ENCODE measurements at regions not wholly inside any gene's neighbourhood (a gene's known extent, or its start where the extent isn't known, plus 50 kb on each side); places are given as distances from the start of the nearest gene placed in this dataset.

DNA sequence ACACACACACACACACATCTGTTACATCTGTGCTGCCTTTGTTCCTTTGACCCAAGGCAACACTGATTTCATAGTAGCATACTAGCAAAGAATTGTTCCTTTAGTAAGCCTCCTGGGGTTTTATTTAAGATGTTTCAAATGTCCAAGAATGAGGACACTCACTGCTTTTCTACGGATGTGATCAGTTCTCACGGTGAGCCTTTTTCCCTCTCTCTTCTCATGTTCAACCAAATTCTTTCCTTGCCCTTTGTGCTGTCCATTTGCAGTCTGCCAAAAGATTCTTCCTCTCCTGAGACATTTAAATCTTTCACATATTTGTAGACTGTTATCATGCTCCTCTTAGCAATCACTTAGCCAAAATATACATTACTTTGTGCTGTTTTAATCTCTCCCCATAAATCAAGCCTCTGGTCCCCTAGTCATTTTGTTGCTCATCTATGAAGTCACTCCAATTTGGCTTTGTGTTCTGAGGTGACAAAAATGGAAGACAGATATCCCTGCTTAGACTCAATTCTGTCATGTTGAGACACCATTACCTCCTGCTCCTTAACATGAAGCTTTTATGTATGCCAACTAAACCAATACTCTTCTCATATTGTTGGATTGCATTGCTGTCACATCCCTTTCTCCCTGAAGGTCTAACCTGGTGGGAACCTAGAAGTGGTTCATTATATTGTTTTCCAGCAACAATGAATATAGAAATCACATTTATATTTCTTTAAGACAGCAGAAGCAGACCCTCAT is 1605.3 kb upstream of the ACVR2A start:
- DNase-seq (ENCODE audit: low read depth in 2 of 2) = peak; percentile 74 to 81

DNA sequence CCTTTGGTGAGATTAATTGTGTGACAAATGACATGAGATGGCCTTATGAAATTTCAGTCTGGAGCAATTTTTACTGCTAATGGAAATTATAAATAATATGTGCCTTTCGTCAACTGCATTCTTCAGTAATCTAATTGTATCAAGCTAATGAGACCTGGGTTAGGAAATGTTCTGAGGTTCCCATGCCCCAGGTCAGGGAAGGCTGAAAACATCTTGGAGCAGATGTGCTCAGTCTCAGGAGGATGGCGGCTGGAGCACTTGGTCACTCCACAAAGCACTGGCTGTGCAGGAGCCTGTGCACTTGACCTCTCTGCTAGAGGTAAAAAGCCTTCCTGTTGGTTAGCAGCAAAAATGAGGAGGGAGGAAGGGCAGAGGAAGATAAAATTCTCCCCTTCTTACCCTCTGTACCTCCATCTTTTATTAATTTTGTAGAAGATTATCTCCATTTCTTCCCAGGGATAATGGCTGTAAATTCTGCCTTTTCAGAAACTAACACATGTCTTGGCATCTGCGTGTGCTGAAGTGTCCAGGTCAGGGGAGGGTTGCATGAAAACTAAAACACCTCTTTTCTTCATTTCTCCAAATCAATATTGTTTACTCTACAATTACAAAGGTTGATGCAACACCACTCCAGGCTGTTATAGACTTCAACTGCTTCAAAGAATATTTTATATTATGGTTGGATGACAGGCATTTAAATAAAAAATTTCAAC is 1606.4 kb upstream of the ACVR2A start:
- DNase-seq (ENCODE audit: low read depth in 2 of 2) = no peak

DNA sequence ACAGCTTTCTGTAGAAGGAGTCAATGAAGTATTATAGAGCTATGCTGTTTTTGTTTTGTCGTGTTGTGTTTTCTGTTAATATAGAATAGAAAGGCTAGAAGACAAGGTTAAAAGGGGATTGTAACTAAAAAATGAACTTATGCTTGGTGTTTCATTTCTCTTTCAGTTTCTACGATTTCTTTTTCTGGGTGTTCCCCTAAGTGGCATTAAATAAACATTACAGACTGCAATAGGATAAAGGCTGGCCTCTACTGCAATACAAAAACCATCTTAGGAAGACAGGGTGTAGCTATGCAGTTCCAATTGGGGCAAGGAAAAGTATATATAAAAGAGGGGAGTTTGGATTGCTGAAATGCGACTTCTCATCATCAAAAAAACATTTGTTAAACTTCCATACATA is 1609.7 kb upstream of the ACVR2A start:
- DNase-seq (ENCODE audit: low read depth in 2 of 2) = no peak

DNA sequence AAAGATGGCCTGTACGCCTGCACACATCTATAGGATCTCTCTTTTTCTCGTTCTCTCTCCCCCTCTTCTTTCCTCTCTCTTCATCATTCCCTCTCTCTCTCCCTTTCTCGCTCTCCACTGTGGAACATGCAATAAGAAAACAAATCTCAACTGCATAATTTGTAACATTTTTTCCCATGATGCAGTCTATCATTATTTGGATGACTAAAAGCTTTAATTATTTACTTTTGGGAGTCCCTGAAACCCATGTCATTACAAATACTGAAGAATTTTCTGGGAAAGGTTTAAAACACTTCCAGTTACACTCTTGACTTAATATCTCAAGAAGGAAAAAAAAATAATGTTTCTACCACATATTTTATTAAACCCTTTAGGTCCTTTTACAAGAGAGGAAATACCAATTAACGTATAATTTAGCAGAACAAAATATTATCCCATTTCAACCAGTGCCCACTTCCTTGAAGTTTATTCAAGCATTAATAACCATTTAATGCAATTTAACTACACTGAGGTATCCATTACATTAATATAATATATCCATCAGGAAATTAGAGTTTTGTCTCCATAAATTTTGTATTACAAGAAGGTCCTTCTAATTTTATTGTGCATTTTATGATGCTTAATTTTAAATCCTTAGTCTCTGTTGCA is 1615.2 kb upstream of the ACVR2A start:
- no peak for DNase-seq (ENCODE audit: low read depth in 2 of 2)

GRCh38 chr2:146228466-146229058 is 1616.3 kb upstream of the ACVR2A start:
- DNase-seq (ENCODE audit: low read depth in 2 of 2) = no peak

- DNase-seq (ENCODE audit: low read depth in 2 of 2) = no peak
Measured at GRCh38 chr2:146228020-146228393, 1616.8 kb upstream of the ACVR2A start.

- no peak for DNase-seq (ENCODE audit: low read depth in 2 of 2)
Measured at GRCh38 chr2:146227152-146228019, 1617.4 kb upstream of the ACVR2A start.

- DNase-seq (ENCODE audit: low read depth in 2 of 2) = no peak
Measured at GRCh38 chr2:146226077-146226476, 1618.8 kb upstream of the ACVR2A start.

DNA sequence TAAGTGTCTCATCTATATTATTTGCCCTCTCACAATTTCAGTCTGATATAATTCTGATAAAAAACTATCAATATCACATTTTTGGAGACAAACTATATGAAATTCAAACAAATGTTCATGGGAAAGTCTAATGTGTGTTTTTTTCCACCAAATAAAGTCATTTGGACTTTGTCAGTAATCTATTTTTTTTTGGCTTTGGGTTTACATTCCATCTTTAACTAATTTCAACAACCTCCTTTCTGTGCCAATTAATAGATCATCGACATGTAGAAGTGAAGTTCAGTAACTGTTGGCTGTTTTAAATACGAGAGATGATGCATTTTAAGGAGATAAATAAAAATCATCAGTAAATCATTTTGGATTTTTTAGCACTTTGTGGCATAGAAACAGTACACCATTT is 1623.0 kb upstream of the ACVR2A start:
- no peak for DNase-seq (ENCODE audit: low read depth in 2 of 2)

DNA sequence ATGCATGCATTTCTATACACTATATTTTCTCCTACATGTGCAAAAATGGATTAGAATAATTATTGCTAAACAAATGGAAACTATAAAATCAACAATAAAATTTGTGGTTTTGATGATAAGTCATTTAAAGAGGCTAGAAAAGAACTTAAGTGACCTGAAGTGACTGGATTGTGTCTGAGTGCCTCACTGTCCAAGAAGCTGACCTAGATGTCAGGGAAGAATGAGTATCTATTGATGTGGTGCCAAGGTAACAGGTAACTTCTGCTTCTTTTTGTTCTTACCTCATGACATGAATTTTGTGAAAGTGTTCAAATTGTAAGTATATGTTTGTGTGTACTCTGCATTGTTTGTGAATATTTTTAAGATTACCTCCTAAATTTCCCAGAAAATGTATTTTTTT is 1623.9 kb upstream of the ACVR2A start:
- no peak for DNase-seq (ENCODE audit: low read depth in 2 of 2)

DNA sequence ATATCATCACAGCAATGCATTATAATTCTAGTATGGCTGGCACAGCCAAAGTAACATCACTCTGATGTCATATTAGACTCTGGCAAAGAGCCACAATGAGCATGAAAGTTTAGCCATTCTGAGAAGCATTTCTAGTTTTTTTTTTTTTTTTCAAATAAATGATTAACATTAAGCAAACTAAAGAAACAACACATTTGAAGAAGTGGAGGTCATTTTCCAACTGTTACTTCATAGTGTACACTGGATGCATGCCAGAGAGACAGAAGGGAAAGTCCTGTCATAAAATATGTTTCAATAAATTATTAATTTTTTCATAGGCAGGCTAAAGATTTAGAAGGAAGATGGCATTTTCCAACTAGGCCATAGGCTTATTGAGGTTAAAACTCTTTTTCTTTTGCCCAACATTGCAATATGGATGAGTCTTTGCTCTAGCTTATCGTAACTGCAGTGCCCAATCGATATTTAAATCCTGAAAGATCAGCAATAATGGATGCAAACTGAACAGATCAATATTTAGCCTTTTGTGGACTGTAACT is 1630.4 kb upstream of the ACVR2A start:
- DNase-seq (ENCODE audit: low read depth in 2 of 2) = no peak

- DNase-seq (ENCODE audit: low read depth in 2 of 2) = no peak
Measured at GRCh38 chr2:146213674-146214073, 1631.2 kb upstream of the ACVR2A start.

DNA sequence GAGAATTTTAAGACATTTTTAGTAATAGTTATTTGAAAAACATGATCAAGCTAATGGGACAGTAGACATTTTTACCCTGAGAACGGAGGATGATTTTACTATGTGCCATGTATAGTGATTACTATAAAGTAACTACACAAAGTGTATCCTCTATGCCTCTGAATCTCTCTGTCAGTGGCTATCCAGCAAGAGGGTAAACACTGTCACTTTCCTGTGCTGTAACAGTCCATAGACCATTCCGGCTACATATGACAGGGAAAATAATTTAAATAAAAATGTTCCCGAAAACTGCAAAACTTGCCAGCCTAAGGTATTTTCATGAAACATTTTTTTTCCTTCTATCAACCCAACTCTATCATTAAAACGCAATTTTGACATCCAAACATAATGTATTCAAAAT is 1632.2 kb upstream of the ACVR2A start:
- DNase-seq (ENCODE audit: low read depth in 2 of 2) = no peak

GRCh38 chr2:146209842-146210275 is 1635.0 kb upstream of the ACVR2A start:
- DNase-seq (ENCODE audit: low read depth in 2 of 2) = no peak

DNA sequence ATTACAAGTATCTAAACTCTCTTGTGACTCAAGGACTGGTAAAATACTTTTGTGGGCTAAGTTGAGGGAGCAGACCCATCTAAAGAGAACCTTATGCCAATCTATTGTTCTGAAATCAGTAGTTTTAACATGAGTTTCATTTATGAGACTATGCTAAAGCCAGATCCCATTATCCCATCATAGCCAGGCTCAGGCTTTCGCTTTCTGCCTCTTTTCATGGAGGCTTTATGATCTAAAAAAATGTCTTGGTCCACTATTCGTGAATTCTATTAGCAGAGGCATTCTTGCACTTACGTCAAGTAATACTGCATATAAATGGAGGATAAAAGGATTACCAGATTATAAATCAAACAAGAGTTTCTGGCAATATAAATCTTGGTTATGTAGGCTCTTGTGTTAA is 1636.9 kb upstream of the ACVR2A start:
- no peak for DNase-seq (ENCODE audit: low read depth in 2 of 2)

DNA sequence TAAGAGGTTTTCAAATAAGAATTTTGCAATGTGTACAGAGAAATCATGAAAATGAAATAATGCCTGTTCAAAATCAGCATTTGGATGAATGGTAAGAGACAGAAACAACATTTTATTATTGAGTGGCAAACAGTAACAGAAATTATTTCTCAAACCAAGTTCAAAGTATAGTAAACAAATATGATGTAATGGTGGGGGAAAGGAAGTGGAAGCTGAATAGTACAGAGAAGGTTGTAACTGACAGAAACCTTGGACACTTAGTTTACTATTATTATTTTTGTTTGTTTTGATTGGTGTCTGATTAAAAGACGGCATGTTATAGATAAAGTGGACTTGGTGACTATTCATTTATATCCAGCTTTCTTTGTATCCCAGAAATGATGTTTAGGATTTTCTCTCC is 1637.4 kb upstream of the ACVR2A start:
- no peak for DNase-seq (ENCODE audit: low read depth in 2 of 2)

GRCh38 chr2:146203064-146203624 is 1641.7 kb upstream of the ACVR2A start:
- no peak for DNase-seq (ENCODE audit: low read depth in 2 of 2)

DNA sequence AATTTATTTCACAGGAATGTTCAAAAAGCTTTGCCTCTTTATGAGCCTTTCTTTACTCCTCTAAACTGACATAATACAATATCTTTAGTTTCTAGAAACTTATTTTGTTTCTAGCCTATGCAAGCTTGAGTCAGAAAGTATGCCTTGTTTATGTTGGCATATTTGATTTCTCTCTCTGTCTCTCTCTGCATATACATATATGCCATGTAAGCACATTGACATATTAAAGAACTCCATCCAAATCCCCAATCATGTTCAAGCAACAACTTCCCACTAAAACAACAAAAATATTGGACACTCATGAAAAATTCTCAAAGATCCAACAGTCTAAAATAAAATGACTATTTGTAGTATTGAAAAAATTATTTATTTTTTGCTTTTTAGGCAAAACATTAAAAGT is 1651.2 kb upstream of the ACVR2A start:
- no peak for DNase-seq (ENCODE audit: low read depth in 2 of 2)

DNA sequence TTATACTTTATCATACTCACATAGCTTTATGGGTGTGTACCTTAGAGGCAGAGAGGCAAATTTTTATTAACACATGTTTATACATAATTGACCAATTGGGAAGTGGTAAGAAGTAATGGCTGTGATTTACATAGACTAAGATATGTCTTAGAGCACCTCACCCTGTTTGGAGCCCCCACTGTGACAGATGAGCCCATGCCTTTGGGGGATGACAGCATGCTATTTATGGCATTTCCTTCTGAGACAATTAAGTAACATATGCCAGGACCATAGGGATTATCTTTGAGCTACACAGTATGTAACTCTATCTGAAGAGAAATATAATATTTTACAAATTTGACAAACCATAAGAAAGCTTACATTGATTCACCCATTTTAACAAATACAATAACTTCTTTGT is 1655.3 kb upstream of the ACVR2A start:
- no peak for DNase-seq (ENCODE audit: low read depth in 2 of 2)

- DNase-seq (ENCODE audit: low read depth in 2 of 2) = no peak
Measured at GRCh38 chr2:146173934-146174333, 1654.0 kb upstream of the ZEB2 start.

DNA sequence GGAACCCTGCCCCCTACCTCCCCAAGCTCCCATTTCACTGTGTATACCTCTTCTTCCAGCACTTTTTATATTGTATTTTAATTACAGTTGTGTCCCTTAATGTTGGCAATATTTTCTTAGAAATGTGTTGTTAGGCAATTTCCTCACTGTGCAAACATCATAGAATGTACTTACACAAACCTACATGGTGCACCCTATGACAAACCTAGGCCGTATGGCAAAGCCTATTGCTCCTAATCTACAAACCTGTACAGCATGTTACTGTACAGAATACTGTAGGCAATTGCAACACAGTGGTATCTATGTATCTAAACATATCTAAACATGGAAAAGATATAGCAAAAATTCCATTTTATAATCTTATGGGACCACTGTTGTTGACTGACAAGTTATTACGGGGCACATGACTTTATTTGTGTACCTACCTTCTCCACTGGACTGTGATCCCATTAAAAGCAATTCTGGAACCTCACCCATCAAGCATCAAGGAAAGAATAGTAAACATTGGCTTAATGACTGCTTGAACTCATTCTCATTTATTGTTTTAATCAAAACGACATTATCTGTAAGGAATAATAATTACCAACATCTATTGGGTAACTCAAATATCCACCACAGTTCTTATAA is 1641.5 kb upstream of the ZEB2 start:
- DNase-seq (ENCODE audit: low read depth in 2 of 2) = no peak
